22Rv1 (cell line): ENCODE measurements at regions not wholly inside any gene's neighbourhood (a gene's known extent, or its start where the extent isn't known, plus 50 kb on each side); places are given as distances from the start of the nearest gene placed in this dataset.

Experiments
- CTCF ChIP-seq: fragments of 450-650 bp; IDR thresholded peaks from 2 replicates; pipeline ENCODE4 v1.5.1; 2017; ENCODE audit warnings: mild to moderate bottlenecking
- ZFX ChIP-seq: fragments of 450-650 bp; IDR thresholded peaks from 2 replicates; pipeline ENCODE4 v1.6.1; 2017; ENCODE audit warnings: antibody characterized with exemption, borderline replicate concordance

DNA sequence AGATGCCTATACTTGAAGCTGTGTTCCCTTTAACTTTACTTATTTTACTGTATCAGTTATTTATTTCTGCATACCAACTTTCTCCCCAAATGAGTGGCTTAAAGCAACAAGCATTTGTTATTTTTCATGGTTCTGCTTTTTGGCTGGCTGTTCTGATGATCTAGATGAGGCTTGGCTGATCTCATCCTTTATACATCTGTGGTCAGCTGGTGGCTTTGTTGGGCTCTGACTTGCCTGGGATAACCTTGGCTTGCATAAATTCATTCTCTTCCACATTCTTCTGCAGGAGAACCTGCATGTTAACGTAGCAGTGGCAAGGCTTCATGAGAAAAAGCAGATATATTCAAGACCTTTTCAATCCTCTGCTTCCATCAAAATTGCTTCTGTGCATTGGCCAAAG, 1317.6 kb downstream of the ADGRL3 start:
- TF ChIP-seq CTCF (no peak), ZFX (no peak)
